ENCODE measurements at regions not wholly inside any gene's neighbourhood (a gene's known extent, or its start where the extent isn't known, plus 50 kb on each side); places are given as distances from the start of the nearest gene placed in this dataset.

DNA sequence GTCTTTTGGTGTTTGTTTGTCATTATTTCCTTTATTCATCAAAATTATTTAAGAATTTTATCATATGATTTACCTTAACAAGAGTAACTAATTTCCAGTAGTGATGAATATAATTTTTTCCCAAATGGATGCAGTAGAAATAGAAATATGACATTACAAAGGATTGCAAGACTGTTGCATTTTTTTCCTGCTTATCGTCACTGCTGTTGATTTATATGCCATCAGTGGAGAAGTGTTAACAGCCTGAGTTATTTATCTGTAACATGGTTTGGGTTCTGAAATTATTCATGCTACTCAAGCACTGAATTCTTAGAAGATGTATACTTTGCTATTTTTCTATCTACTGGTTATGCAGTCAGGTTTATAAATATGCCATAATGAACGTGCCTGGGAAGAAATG lies 68.6 kb downstream of the TMEM100 start:
- TF ChIP-seq CTCF (conservative IDR thresholded peaks at IDR 0.05; ENCODE audit: low read length): no peak
- no peak for TF ChIP-seq EZH2phosphoT487 (IDR thresholded peaks at IDR 0.05; ENCODE audit: borderline replicate concordance)
